ENCODE measurements at regions not wholly inside any gene's neighbourhood (a gene's known extent, or its start where the extent isn't known, plus 50 kb on each side); places are given as distances from the start of the nearest gene placed in this dataset.

DNA sequence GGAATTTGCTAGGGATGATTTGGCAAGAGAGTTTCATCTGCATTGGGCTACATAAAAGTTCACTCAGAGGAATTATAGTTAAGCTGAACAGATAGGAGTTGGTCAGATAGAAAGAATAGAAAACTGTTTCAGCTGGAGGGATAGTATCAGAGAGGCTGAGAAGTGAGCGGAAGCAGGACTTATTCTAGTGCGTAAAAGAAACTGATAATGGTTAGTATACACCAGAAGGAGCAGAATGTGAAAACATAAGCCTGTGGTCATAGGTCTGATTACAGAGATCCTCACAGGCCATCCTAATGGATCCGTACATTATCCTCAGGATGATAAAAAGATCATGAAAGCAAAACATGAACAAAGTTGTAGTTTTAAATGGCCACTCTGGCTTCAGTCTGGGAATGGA is 585.2 kb downstream of the BRINP1 start:
- TF ChIP-seq, protein P1, sequence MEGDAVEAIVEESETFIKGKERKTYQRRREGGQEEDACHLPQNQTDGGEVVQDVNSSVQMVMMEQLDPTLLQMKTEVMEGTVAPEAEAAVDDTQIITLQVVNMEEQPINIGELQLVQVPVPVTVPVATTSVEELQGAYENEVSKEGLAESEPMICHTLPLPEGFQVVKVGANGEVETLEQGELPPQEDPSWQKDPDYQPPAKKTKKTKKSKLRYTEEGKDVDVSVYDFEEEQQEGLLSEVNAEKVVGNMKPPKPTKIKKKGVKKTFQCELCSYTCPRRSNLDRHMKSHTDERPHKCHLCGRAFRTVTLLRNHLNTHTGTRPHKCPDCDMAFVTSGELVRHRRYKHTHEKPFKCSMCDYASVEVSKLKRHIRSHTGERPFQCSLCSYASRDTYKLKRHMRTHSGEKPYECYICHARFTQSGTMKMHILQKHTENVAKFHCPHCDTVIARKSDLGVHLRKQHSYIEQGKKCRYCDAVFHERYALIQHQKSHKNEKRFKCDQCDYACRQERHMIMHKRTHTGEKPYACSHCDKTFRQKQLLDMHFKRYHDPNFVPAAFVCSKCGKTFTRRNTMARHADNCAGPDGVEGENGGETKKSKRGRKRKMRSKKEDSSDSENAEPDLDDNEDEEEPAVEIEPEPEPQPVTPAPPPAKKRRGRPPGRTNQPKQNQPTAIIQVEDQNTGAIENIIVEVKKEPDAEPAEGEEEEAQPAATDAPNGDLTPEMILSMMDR (IDR thresholded peaks at IDR 0.05; ENCODE audit: unreplicated experiment): no peak
- H3K27me3 Mint-ChIP-seq: peaks cover 5% of the 10 kb centered on the region
- H3K36me3 Mint-ChIP-seq (ENCODE audit: insufficient read depth): no peaks in the 10 kb centered on the region
- no peak for DNase-seq (ENCODE audit: low spot score, unreplicated experiment)
- H3K4me3 Mint-ChIP-seq (ENCODE audit: low read depth): no peak overlapping the region
- H3K27ac Mint-ChIP-seq: no peak overlapping the region
- peaks cover 21% of the 10 kb centered on the region for H3K4me1 Mint-ChIP-seq (ENCODE audit: low read depth)
- no peaks in the 10 kb centered on the region for H3K9me3 Mint-ChIP-seq (ENCODE audit: low read depth)

DNA sequence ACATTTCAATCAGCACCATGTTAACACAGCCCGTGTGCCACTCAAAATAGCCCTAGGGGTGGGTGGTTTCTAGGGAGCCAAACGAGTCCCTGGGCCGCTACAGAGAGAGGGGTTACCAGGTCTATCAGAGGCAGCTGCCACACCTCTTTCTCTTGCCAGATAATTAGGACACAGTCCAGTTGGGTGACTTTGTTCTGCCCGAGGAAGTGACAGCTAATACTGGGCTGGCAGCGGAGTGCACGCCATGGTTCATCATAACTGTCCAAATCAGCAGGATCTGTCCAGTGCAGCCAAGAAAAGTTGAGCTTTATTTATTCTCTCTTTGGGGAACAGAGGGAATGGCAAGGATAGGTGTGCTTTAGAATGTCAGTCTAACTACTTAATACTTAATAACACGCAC is 583.8 kb downstream of the BRINP1 start:
- DNase-seq (ENCODE audit: low spot score, unreplicated experiment): no peak
- Mint-ChIP-seq H3K9me3 (ENCODE audit: low read depth) (no peaks in the 10 kb centered on the region), H3K27ac (no peak overlapping the region), H3K4me3 (ENCODE audit: low read depth) (no peak overlapping the region), H3K27me3 (peaks cover 6% of the 10 kb centered on the region), H3K36me3 (ENCODE audit: insufficient read depth) (no peaks in the 10 kb centered on the region), H3K4me1 (ENCODE audit: low read depth) (peaks cover 21% of the 10 kb centered on the region)
- TF ChIP-seq, protein P1 (IDR thresholded peaks at IDR 0.05; ENCODE audit: unreplicated experiment): no peak

DNA sequence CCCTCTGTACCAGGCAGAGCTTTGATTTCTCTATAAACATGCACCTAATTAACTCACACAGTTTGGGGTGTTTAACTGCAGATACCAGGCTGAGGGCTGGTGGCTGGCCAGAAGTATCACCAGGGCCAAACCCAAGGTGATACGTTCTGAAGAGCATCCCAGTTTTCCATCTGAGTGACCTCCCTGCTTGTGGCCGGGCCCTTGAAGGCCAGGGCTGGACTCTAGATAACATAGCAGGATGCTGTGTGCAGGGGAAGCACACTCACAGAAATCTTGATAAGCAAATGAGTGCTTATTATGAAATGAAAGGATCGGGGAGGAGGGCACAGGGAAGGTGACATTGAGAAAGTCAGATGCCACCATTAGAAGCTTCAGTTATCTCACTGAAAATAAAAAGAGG is 582.4 kb downstream of the BRINP1 start:
- peaks cover 21% of the 10 kb centered on the region for H3K4me1 Mint-ChIP-seq (ENCODE audit: low read depth)
- no peaks in the 10 kb centered on the region for H3K9me3 Mint-ChIP-seq (ENCODE audit: low read depth)
- no peak overlapping the region for H3K4me3 Mint-ChIP-seq (ENCODE audit: low read depth)
- H3K36me3 Mint-ChIP-seq (ENCODE audit: insufficient read depth): no peaks in the 10 kb centered on the region
- TF ChIP-seq, protein P1 (IDR thresholded peaks at IDR 0.05; ENCODE audit: unreplicated experiment): no peak
- H3K27ac Mint-ChIP-seq: no peak overlapping the region
- no peak for DNase-seq (ENCODE audit: low spot score, unreplicated experiment)
- peaks cover 6% of the 10 kb centered on the region for H3K27me3 Mint-ChIP-seq

DNA sequence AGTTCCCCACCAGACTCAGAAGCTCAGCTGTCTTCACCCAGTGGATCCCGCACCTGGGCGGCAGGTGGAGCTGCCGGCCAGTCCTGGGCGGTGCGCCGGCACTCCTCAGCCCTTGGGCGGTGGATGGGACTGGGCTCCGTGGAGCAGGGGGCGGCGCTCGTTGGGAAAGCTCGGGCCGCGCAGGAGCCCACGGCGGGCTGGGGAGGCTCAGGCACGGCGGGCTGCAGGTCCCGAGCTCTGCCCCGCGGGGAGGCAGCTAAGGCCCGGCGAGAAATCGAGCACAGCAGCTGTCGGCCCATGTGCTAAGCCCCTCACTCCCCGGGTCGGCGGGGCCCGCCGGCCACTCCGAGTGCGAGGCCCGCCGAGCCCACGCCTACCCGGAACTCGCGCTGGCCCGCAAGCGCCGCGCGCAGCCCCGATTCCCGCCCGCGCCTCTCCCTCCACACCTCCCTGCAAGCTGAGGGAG is 560.0 kb downstream of the BRINP1 start:
- Mint-ChIP-seq H3K36me3 (ENCODE audit: insufficient read depth) (no peaks in the 10 kb centered on the region), H3K9me3 (ENCODE audit: low read depth) (peaks cover 10% of the 10 kb centered on the region), H3K27me3 (no peaks in the 10 kb centered on the region), H3K27ac (no peak overlapping the region), H3K4me3 (ENCODE audit: low read depth) (peak overlapping the region; percentile 68), H3K4me1 (ENCODE audit: low read depth) (no peaks in the 10 kb centered on the region)
- peak; percentile 59 for DNase-seq (ENCODE audit: low spot score, unreplicated experiment)
- TF ChIP-seq, protein P1 (IDR thresholded peaks at IDR 0.05; ENCODE audit: unreplicated experiment): peak; percentile 64

DNA sequence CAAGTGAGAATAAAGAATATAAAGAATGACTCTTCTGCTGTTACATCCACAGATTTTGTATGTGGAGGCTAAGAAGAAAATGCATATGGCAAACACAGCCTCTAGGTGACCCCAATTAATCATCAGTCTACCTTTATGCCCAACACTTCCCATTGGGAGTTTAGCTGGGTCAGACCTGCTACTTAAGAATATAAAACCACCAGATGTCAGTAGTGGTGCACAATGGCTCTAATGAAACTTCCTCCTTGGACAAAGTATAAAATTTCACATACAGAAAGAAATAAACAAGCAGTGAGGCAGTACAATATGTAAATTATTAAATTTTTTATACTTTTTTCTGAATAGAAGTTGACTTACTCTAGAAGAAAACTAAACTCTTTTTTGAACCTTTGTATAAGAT is 539.9 kb downstream of the BRINP1 start:
- H3K36me3 Mint-ChIP-seq (ENCODE audit: insufficient read depth): no peaks in the 10 kb centered on the region
- DNase-seq (ENCODE audit: low spot score, unreplicated experiment): no peak
- TF ChIP-seq, protein P1 (IDR thresholded peaks at IDR 0.05; ENCODE audit: unreplicated experiment): peak; percentile 43
- H3K27ac Mint-ChIP-seq: no peak overlapping the region
- peaks cover 2% of the 10 kb centered on the region for H3K9me3 Mint-ChIP-seq (ENCODE audit: low read depth)
- no peaks in the 10 kb centered on the region for H3K27me3 Mint-ChIP-seq
- peaks cover 5% of the 10 kb centered on the region for H3K4me1 Mint-ChIP-seq (ENCODE audit: low read depth)
- H3K4me3 Mint-ChIP-seq (ENCODE audit: low read depth): no peak overlapping the region

Measured in progenitor cell of endocrine pancreas (in vitro differentiated cells).